ENCODE measurements at regions not wholly inside any gene's neighbourhood (a gene's known extent, or its start where the extent isn't known, plus 50 kb on each side); places are given as distances from the start of the nearest gene placed in this dataset.

- no peaks in the 10 kb centered on the region for H3K9me3 Mint-ChIP-seq
- H3K27ac Mint-ChIP-seq (ENCODE audit: unreplicated experiment): no peak overlapping the region
- no peak overlapping the region for H3K4me3 Mint-ChIP-seq
- no peak for TF ChIP-seq CTCF (conservative IDR thresholded peaks at IDR 0.05)
- H3K27me3 Mint-ChIP-seq (ENCODE audit: low read depth): no peaks in the 10 kb centered on the region
- H3K36me3 Mint-ChIP-seq (ENCODE audit: low read depth): no peaks in the 10 kb centered on the region
- no peak for DNase-seq (ENCODE audit: low read depth, low spot score)
- no peaks in the 10 kb centered on the region for H3K4me1 Mint-ChIP-seq
These were observed 50.5 kb upstream of the SCAF8 start for GRCh38 chr6:154682633-154683125.

Measured in neural crest cell (in vitro differentiated cells).